Left lung (tissue), 4 donors: ENCODE measurements at regions not wholly inside any gene's neighbourhood (a gene's known extent, or its start where the extent isn't known, plus 50 kb on each side); places are given as distances from the start of the nearest gene placed in this dataset.

ENCODE experiments used
- ATAC-seq: fragments of 200-7000 bp; cut with Tn5 transposase; one replicate; pipeline ENCODE4 v1.9.1; 2020; ENCODE audit warnings: moderate library complexity
- DNase-seq, 4 donors: peaks; one replicate each; pipeline ENCODE4 v3.0.0-alpha.2; 2013 to 2020
- H3K27ac ChIP-seq, 2 donors: fragments of 200-600 bp; sonication (generic) in 1 of 2; one replicate each; pipeline versions ENCODE4 v1.5.0 to v1.8.0; 2020 to 2021
- H3K27me3 ChIP-seq, 2 donors: fragments of 200-600 bp; sonication (generic) in 1 of 2; one replicate each; pipeline versions ENCODE4 v1.5.0 to v1.8.0; 2020 to 2021
- H3K36me3 ChIP-seq, 2 donors: fragments of 200-600 bp; sonication (generic) in 1 of 2; one replicate each; pipeline versions ENCODE4 v1.5.0 to v1.8.0; 2020 to 2021
- H3K4me1 ChIP-seq, 2 donors: fragments of 200-600 bp; one replicate each; pipeline ENCODE4 v1.8.0; 2021
- H3K4me3 ChIP-seq, 2 donors: fragments of 200-600 bp; sonication (generic) in 1 of 2; one replicate each; pipeline versions ENCODE4 v1.5.0 to v1.8.0; 2020 to 2021; ENCODE audit warnings: mild to moderate bottlenecking in 1 of 2
- H3K9me3 ChIP-seq, 2 donors: fragments of 200-600 bp; sonication (generic) in 1 of 2; one replicate each; pipeline versions ENCODE4 v1.5.0 to v1.8.0; 2020 to 2021
- intact Hi-C, 2 donors: fragments of 100-400 bp; cut with DNase I; formaldehyde crosslinking; loops; one replicate each; pipeline versions ENCODE4 v1.11.2 to v1.14.2; 2022
- TF ChIP-seq, protein P1 (sequence below), 2 donors: fragments of 200-600 bp; sonication (generic) in 1 of 2; IDR thresholded peaks; one replicate each; pipeline versions ENCODE4 v1.5.0 to v1.8.0; 2021; ENCODE audit warnings: antibody characterized with exemption in 2 of 2
- donor health status: DM: no; HTN: yes; CAD: no.
- donor health status: DM: no; HTN: no; CAD: no.

DNA sequence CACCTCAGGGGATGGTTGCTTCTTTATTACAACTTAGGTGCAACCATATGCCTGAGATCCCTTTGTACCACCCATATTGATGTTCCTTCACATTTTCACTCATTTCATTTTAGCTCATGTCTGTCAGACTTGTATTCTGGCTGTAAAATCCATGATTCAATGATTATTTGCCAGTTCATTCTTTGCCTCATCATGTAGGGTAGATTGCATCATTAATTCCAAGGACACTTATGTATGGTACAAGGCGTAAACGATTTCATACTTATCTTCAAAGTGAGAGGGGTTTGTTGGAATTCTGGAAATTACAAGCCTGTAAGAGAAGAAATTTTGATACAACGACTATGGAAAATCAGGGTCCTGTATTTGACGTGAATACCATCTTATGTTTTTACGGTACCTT, 685.0 kb upstream of the FANCL start:
- DNase-seq: no peak
- no peaks in the 10 kb centered on the region for H3K9me3 ChIP-seq
- ATAC-seq: no peak
- H3K4me3 ChIP-seq: no peak overlapping the region
- intact Hi-C loops: no loop called here
- H3K27me3 ChIP-seq: no peaks in the 10 kb centered on the region
- no peaks in the 10 kb centered on the region for H3K4me1 ChIP-seq
- H3K27ac ChIP-seq: no peak overlapping the region
- H3K36me3 ChIP-seq: no peaks in the 10 kb centered on the region
- TF ChIP-seq, protein P1, sequence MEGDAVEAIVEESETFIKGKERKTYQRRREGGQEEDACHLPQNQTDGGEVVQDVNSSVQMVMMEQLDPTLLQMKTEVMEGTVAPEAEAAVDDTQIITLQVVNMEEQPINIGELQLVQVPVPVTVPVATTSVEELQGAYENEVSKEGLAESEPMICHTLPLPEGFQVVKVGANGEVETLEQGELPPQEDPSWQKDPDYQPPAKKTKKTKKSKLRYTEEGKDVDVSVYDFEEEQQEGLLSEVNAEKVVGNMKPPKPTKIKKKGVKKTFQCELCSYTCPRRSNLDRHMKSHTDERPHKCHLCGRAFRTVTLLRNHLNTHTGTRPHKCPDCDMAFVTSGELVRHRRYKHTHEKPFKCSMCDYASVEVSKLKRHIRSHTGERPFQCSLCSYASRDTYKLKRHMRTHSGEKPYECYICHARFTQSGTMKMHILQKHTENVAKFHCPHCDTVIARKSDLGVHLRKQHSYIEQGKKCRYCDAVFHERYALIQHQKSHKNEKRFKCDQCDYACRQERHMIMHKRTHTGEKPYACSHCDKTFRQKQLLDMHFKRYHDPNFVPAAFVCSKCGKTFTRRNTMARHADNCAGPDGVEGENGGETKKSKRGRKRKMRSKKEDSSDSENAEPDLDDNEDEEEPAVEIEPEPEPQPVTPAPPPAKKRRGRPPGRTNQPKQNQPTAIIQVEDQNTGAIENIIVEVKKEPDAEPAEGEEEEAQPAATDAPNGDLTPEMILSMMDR (IDR thresholded peaks at IDR 0.05): no peak

DNA sequence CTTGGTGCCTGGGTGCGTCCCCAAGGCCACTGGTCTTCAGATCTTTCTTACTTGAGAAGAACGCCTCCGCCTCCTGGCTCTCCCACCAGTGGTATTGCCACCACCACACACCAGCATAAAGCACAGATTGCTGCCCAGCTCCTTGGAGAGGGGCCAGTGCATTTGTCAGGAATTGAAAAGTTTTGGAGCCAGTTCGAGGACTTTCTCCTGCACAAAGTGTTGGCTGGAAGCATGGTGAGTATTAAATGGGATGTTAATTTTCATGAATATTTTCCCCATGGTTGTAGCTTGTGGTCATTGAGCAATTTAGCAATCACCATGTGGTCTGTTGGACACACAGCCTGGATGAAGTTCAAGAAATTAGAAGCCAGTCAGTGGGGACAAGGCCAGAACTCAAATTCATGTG, 684.6 kb upstream of the FANCL start:
- DNase-seq (peak in 1 of 4 donors; percentile 19), ATAC-seq (no peak)
- H3K4me1 ChIP-seq: no peaks in the 10 kb centered on the region
- H3K36me3 ChIP-seq: no peaks in the 10 kb centered on the region
- no peaks in the 10 kb centered on the region for H3K27me3 ChIP-seq
- H3K27ac ChIP-seq: no peak overlapping the region
- no peaks in the 10 kb centered on the region for H3K9me3 ChIP-seq
- TF ChIP-seq, protein P1 (IDR thresholded peaks at IDR 0.05): no peak
- no peak overlapping the region for H3K4me3 ChIP-seq
- intact Hi-C loops: no loop called here

DNA sequence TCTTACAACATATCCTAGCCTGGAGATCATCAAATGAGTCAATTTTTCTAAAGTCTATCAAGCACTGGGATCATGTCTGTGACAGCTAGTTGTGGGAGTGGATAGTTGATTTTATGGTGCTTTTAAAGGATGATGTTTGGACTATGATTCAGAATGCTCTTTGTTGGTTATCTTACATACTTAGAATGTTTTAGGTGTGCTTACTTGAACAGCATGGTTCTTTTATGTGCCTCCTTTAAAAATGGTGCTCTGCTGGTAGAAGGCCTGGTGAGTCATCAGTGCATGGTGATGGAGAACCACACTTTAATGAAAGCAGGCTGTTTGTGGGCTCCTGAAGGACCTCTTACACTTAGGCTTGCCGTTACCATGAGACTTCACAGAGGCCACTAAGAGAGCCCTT, 682.7 kb upstream of the FANCL start:
- intact Hi-C loops: no loop called here
- Histone ChIP-seq H3K27me3 (no peaks in the 10 kb centered on the region), H3K4me3 (no peak overlapping the region), H3K9me3 (no peaks in the 10 kb centered on the region), H3K27ac (no peak overlapping the region), H3K4me1 (no peaks in the 10 kb centered on the region), H3K36me3 (no peaks in the 10 kb centered on the region)
- TF ChIP-seq, protein P1 (IDR thresholded peaks at IDR 0.05): no peak
- DNase-seq: no peak
- ATAC-seq: peak; percentile 55

DNA sequence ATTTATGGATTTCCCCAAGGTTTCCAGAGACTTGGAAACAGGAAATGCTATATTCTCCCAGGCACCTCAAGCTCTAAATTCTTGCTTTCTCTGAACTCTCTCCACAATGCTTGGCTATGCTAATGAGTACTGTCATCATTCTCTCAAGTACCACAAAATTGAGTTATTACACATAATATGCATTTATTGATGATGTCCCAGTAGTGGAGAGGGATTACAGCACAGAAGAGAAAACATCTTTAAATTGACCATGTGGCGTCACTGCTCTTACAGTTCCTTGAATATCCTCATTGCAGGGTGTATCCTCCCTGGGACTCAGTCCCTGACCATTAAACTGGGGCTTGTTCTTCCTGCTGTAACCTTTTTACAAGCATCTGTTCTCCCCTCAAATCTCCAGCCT, 681.1 kb upstream of the FANCL start:
- TF ChIP-seq, protein P1 (IDR thresholded peaks at IDR 0.05): no peak
- no peaks in the 10 kb centered on the region for H3K36me3 ChIP-seq
- DNase-seq (no peak), ATAC-seq (no peak)
- no peaks in the 10 kb centered on the region for H3K4me1 ChIP-seq
- no peak overlapping the region for H3K4me3 ChIP-seq
- intact Hi-C loops: no loop called here
- no peaks in the 10 kb centered on the region for H3K9me3 ChIP-seq
- H3K27ac ChIP-seq: no peak overlapping the region
- H3K27me3 ChIP-seq: no peaks in the 10 kb centered on the region

DNA sequence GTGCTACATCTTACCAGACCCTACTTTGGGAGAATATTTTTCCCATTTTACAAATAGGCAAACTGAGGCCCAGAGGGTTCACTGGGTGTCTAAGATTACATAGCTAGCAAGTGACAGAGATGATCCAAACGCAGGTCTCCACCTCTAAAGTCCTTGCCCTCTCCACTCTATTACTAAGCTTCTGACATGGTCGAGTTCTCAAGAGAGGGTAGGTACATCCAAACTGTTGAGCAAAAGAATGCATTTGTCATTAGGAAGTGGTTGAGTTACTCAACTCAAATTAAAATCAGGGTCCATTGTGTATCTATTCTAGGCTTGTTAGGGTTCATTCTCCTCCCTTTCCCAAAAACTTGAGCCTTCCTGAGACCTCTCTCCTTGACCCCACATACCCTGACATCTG, 680.6 kb upstream of the FANCL start:
- no peaks in the 10 kb centered on the region for H3K4me1 ChIP-seq
- no peaks in the 10 kb centered on the region for H3K27me3 ChIP-seq
- DNase-seq: no peak
- ATAC-seq: no peak
- intact Hi-C loops: no loop called here
- no peaks in the 10 kb centered on the region for H3K36me3 ChIP-seq
- TF ChIP-seq, protein P1 (IDR thresholded peaks at IDR 0.05): no peak
- H3K27ac ChIP-seq: no peak overlapping the region
- no peak overlapping the region for H3K4me3 ChIP-seq
- H3K9me3 ChIP-seq: no peaks in the 10 kb centered on the region
